ENCODE measurements at regions not wholly inside any gene's neighbourhood (a gene's known extent, or its start where the extent isn't known, plus 50 kb on each side); places are given as distances from the start of the nearest gene placed in this dataset.
"Not testable (repeated sequence)": the region's sequence is repeated elsewhere in the genome, so short reads cannot be mapped to it uniquely, and the experiment has no call there.

GRCh38 chr6:71733970-71734899 is 152.1 kb upstream of the RIMS1 start:
- H3K27me3 ChIP-seq (ENCODE audit: control insufficient read depth in 1 of 2, insufficient read depth in 2 of 2, low read length in 2 of 2), result no peaks in the 10 kb centered on the region
- no peak overlapping the region for H3K27ac ChIP-seq (ENCODE audit: low read length)
- H3K36me3 ChIP-seq (ENCODE audit: control insufficient read depth in 2 of 2, insufficient read depth in 2 of 2, low read length in 2 of 2), result no peaks in the 10 kb centered on the region
- no peaks in the 10 kb centered on the region for H3K4me1 ChIP-seq (ENCODE audit: control insufficient read depth, insufficient read depth, low read length)
- H3K9ac ChIP-seq (ENCODE audit: low read length in 2 of 2), result no peak overlapping the region
- H3K4me3 ChIP-seq (ENCODE audit: low read length in 2 of 2), result no peak overlapping the region
- H3K9me3 ChIP-seq (ENCODE audit: control insufficient read depth in 2 of 2, low read length in 2 of 2), result no peaks in the 10 kb centered on the region

- no peaks in the 10 kb centered on the region for H3K4me1 ChIP-seq (ENCODE audit: control insufficient read depth, insufficient read depth, low read length)
- H3K4me3 ChIP-seq (ENCODE audit: low read length in 2 of 2), result no peak overlapping the region
- H3K27ac ChIP-seq (ENCODE audit: low read length), result no peak overlapping the region
- no peak overlapping the region for H3K9ac ChIP-seq (ENCODE audit: low read length in 2 of 2)
- H3K36me3 ChIP-seq (ENCODE audit: control insufficient read depth in 2 of 2, insufficient read depth in 2 of 2, low read length in 2 of 2), result no peaks in the 10 kb centered on the region
- H3K9me3 ChIP-seq (ENCODE audit: control insufficient read depth in 2 of 2, low read length in 2 of 2), result no peaks in the 10 kb centered on the region
- H3K27me3 ChIP-seq (ENCODE audit: control insufficient read depth in 1 of 2, insufficient read depth in 2 of 2, low read length in 2 of 2), result no peaks in the 10 kb centered on the region
Observed at GRCh38 chr6:71737953-71738352, 148.4 kb upstream of the RIMS1 start.

- H3K27me3 ChIP-seq (ENCODE audit: control insufficient read depth in 1 of 2, insufficient read depth in 2 of 2, low read length in 2 of 2), result no peaks in the 10 kb centered on the region
- H3K9ac ChIP-seq (ENCODE audit: low read length in 2 of 2), result no peak overlapping the region
- H3K4me1 ChIP-seq (ENCODE audit: control insufficient read depth, insufficient read depth, low read length), result no peaks in the 10 kb centered on the region
- H3K4me3 ChIP-seq (ENCODE audit: low read length in 2 of 2), result no peak overlapping the region
- no peak overlapping the region for H3K27ac ChIP-seq (ENCODE audit: low read length)
- H3K36me3 ChIP-seq (ENCODE audit: control insufficient read depth in 2 of 2, insufficient read depth in 2 of 2, low read length in 2 of 2), result no peaks in the 10 kb centered on the region
- H3K9me3 ChIP-seq (ENCODE audit: control insufficient read depth in 2 of 2, low read length in 2 of 2), result no peaks in the 10 kb centered on the region
Observed at GRCh38 chr6:71745525-71745924, 140.8 kb upstream of the RIMS1 start.

DNA sequence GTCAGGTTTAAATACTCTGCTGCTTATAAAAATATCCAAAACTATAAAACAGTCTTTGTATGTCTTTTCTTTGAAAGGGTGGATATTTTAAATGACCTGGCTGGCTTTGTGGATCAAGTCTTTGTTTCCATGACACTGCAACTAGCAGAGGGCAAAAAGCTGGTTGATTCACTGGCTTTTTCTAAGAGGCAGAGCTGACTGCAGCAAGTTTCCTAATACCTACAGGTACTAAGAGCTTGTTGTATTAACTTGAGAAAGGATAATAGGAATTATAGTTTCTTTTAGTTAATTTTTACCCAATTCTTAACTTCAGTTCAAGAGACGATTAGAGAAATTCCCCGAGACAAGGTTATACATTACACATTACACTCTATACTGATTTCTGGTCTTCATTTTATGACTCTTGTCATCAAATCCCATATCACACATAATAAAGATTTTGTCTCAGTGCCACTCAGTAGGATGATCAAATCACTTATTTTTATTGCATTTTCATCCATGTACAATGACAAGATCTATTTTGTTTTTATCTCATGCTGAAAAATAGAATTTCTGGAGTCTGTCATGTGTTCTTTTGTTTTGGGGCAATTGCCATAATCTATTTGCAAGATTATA is 120.1 kb upstream of the RIMS1 start:
- no peaks in the 10 kb centered on the region for H3K27me3 ChIP-seq (ENCODE audit: control insufficient read depth in 1 of 2, insufficient read depth in 2 of 2, low read length in 2 of 2)
- no peak overlapping the region for H3K27ac ChIP-seq (ENCODE audit: low read length)
- H3K4me1 ChIP-seq (ENCODE audit: control insufficient read depth, insufficient read depth, low read length), result no peaks in the 10 kb centered on the region
- peaks cover 0 to 2% of the 10 kb centered on the region in 2 donors for H3K9me3 ChIP-seq (ENCODE audit: control insufficient read depth in 2 of 2, low read length in 2 of 2)
- no peaks in the 10 kb centered on the region for H3K36me3 ChIP-seq (ENCODE audit: control insufficient read depth in 2 of 2, insufficient read depth in 2 of 2, low read length in 2 of 2)
- no peak overlapping the region for H3K4me3 ChIP-seq (ENCODE audit: low read length in 2 of 2)
- H3K9ac ChIP-seq (ENCODE audit: low read length in 2 of 2), result no peak overlapping the region

DNA sequence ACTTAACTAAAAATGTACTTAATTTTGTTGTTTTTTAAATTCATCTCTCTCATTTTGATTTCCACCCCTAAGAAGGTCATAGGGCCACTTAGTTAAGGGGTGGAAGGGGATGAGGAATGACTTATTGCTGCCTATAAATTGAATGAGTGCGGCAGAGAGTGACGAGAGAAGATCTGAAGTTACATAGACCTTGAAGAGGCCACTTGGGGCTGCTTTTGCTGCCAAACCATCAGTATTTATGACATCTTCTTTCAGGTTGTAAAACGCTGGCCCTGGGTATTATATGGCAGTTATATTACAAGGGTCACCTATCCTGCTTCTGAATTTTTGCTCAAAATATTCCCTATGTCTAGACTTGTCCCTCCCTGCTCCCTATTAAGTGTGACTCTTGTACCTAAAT is 119.6 kb upstream of the RIMS1 start:
- peaks cover 0 to 2% of the 10 kb centered on the region in 2 donors for H3K9me3 ChIP-seq (ENCODE audit: control insufficient read depth in 2 of 2, low read length in 2 of 2)
- H3K9ac ChIP-seq (ENCODE audit: low read length in 2 of 2), result no peak overlapping the region
- H3K4me3 ChIP-seq (ENCODE audit: low read length in 2 of 2), result no peak overlapping the region
- no peaks in the 10 kb centered on the region for H3K4me1 ChIP-seq (ENCODE audit: control insufficient read depth, insufficient read depth, low read length)
- no peaks in the 10 kb centered on the region for H3K27me3 ChIP-seq (ENCODE audit: control insufficient read depth in 1 of 2, insufficient read depth in 2 of 2, low read length in 2 of 2)
- no peaks in the 10 kb centered on the region for H3K36me3 ChIP-seq (ENCODE audit: control insufficient read depth in 2 of 2, insufficient read depth in 2 of 2, low read length in 2 of 2)
- no peak overlapping the region for H3K27ac ChIP-seq (ENCODE audit: low read length)

- Histone ChIP-seq H3K9me3 (ENCODE audit: control insufficient read depth in 2 of 2, low read length in 2 of 2) (peaks cover 0 to 2% of the 10 kb centered on the region in 2 donors), H3K27ac (ENCODE audit: low read length) (no peak overlapping the region), H3K4me3 (ENCODE audit: low read length in 2 of 2) (no peak overlapping the region), H3K36me3 (ENCODE audit: control insufficient read depth in 2 of 2, insufficient read depth in 2 of 2, low read length in 2 of 2) (no peaks in the 10 kb centered on the region), H3K4me1 (ENCODE audit: control insufficient read depth, insufficient read depth, low read length) (no peaks in the 10 kb centered on the region), H3K27me3 (ENCODE audit: control insufficient read depth in 1 of 2, insufficient read depth in 2 of 2, low read length in 2 of 2) (no peaks in the 10 kb centered on the region), H3K9ac (ENCODE audit: low read length in 2 of 2) (no peak overlapping the region)
Observed at GRCh38 chr6:71768356-71768755, 118.0 kb upstream of the RIMS1 start.

GRCh38 chr6:71808865-71809264 is 77.5 kb upstream of the RIMS1 start:
- no peaks in the 10 kb centered on the region for H3K4me1 ChIP-seq (ENCODE audit: control insufficient read depth, insufficient read depth, low read length)
- no peak overlapping the region for H3K9ac ChIP-seq (ENCODE audit: low read length in 2 of 2)
- H3K27me3 ChIP-seq (ENCODE audit: control insufficient read depth in 1 of 2, insufficient read depth in 2 of 2, low read length in 2 of 2), result no peaks in the 10 kb centered on the region
- peaks cover 3 to 8% of the 10 kb centered on the region in 2 donors for H3K9me3 ChIP-seq (ENCODE audit: control insufficient read depth in 2 of 2, low read length in 2 of 2)
- no peak overlapping the region for H3K4me3 ChIP-seq (ENCODE audit: low read length in 2 of 2)
- H3K27ac ChIP-seq (ENCODE audit: low read length), result no peak overlapping the region
- H3K36me3 ChIP-seq (ENCODE audit: control insufficient read depth in 2 of 2, insufficient read depth in 2 of 2, low read length in 2 of 2), result no peaks in the 10 kb centered on the region

GRCh38 chr6:71810880-71811279 is 75.5 kb upstream of the RIMS1 start:
- H3K27ac ChIP-seq (ENCODE audit: low read length), result no peak overlapping the region
- H3K9ac ChIP-seq (ENCODE audit: low read length in 2 of 2), result no peak overlapping the region
- H3K36me3 ChIP-seq (ENCODE audit: control insufficient read depth in 2 of 2, insufficient read depth in 2 of 2, low read length in 2 of 2), result no peaks in the 10 kb centered on the region
- no peaks in the 10 kb centered on the region for H3K27me3 ChIP-seq (ENCODE audit: control insufficient read depth in 1 of 2, insufficient read depth in 2 of 2, low read length in 2 of 2)
- peaks cover 3 to 8% of the 10 kb centered on the region in 2 donors for H3K9me3 ChIP-seq (ENCODE audit: control insufficient read depth in 2 of 2, low read length in 2 of 2)
- no peaks in the 10 kb centered on the region for H3K4me1 ChIP-seq (ENCODE audit: control insufficient read depth, insufficient read depth, low read length)
- H3K4me3 ChIP-seq (ENCODE audit: low read length in 2 of 2), result no peak overlapping the region

- no peaks in the 10 kb centered on the region for H3K9me3 ChIP-seq (ENCODE audit: control insufficient read depth in 2 of 2, low read length in 2 of 2)
- H3K27me3 ChIP-seq (ENCODE audit: control insufficient read depth in 1 of 2, insufficient read depth in 2 of 2, low read length in 2 of 2), result no peaks in the 10 kb centered on the region
- no peak overlapping the region for H3K4me3 ChIP-seq (ENCODE audit: low read length in 2 of 2)
- H3K36me3 ChIP-seq (ENCODE audit: control insufficient read depth in 2 of 2, insufficient read depth in 2 of 2, low read length in 2 of 2), result no peaks in the 10 kb centered on the region
- no peak overlapping the region for H3K27ac ChIP-seq (ENCODE audit: low read length)
- H3K9ac ChIP-seq (ENCODE audit: low read length in 2 of 2), result no peak overlapping the region
- H3K4me1 ChIP-seq (ENCODE audit: control insufficient read depth, insufficient read depth, low read length), result no peaks in the 10 kb centered on the region
Observed at GRCh38 chr6:71822625-71823024, 63.7 kb upstream of the RIMS1 start.

- H3K4me3 ChIP-seq (ENCODE audit: low read length in 2 of 2); H3K36me3 ChIP-seq (ENCODE audit: control insufficient read depth in 2 of 2, insufficient read depth in 2 of 2, low read length in 2 of 2); H3K9ac ChIP-seq (ENCODE audit: low read length in 2 of 2); H3K27ac ChIP-seq (ENCODE audit: low read length); H3K4me1 ChIP-seq (ENCODE audit: control insufficient read depth, insufficient read depth, low read length); H3K9me3 ChIP-seq (ENCODE audit: control insufficient read depth in 2 of 2, low read length in 2 of 2); H3K27me3 ChIP-seq (ENCODE audit: control insufficient read depth in 1 of 2, insufficient read depth in 2 of 2, low read length in 2 of 2): not testable (repeated sequence)
Observed at GRCh38 chr6:71832110-71832764, 54.1 kb upstream of the RIMS1 start.

Measured in stomach smooth muscle (tissue), 2 donors.